ENCODE measurements at regions not wholly inside any gene's neighbourhood (a gene's known extent, or its start where the extent isn't known, plus 50 kb on each side); places are given as distances from the start of the nearest gene placed in this dataset.

GRCh38 chr2:105674859-105675541, 69.7 kb upstream of the NCK2 start:
- H2BK15ac ChIP-seq (ENCODE audit: low read length), result no peak overlapping the region
- no peak overlapping the region for H3K23ac ChIP-seq (ENCODE audit: low read depth, low read length, poor library complexity)
- H2BK120ac ChIP-seq (ENCODE audit: low read depth, low read length), result no peak overlapping the region
- H4K91ac ChIP-seq (ENCODE audit: low read depth, low read length, poor library complexity), result no peak overlapping the region
- no peak overlapping the region for H3K4me3 ChIP-seq (ENCODE audit: low read length in 2 of 2)
- no peak overlapping the region for H3K27ac ChIP-seq (replicated peaks; ENCODE audit: low read length)
- no peak for DNase-seq (ENCODE audit: low spot score)
- no peaks in the 10 kb centered on the region for H3K79me1 ChIP-seq (ENCODE audit: low read depth, low read length)
- peaks cover 10 to 20% of the 10 kb centered on the region in 2 donors for H3K4me1 ChIP-seq (ENCODE audit: control insufficient read depth in 2 of 2, insufficient read depth in 1 of 2, low read depth in 1 of 2, low read length in 2 of 2)
- H2BK12ac ChIP-seq (ENCODE audit: low read length), result no peak overlapping the region
- no peak overlapping the region for H3K9ac ChIP-seq (ENCODE audit: low read depth, low read length, poor library complexity)
- H2AFZ ChIP-seq (ENCODE audit: low read length), result peak overlapping the region; percentile 47
- no peak overlapping the region for H3K14ac ChIP-seq (ENCODE audit: low read length)
- no peak overlapping the region for H3K4ac ChIP-seq (ENCODE audit: low read length)
- H3K36me3 ChIP-seq (replicated peaks in 1 of 2; ENCODE audit: control insufficient read depth in 2 of 2, insufficient read depth in 2 of 2, low read length in 2 of 2), result no peaks in the 10 kb centered on the region
- H3K9me3 ChIP-seq (replicated peaks in 1 of 2; ENCODE audit: control insufficient read depth in 2 of 2, insufficient read depth in 1 of 2, low read depth in 1 of 2, low read length in 2 of 2), result peaks cover 0 to 4% of the 10 kb centered on the region in 2 donors
- H2BK5ac ChIP-seq (ENCODE audit: low read length), result no peak overlapping the region
- H3K18ac ChIP-seq (ENCODE audit: low read length), result peak overlapping the region; percentile 61
- no peak overlapping the region for H4K8ac ChIP-seq (ENCODE audit: low read depth, low read length)
- H3K27me3 ChIP-seq (ENCODE audit: control insufficient read depth in 3 of 3, insufficient read depth in 3 of 3, low read depth in 1 of 3, low read length in 3 of 3), result no peaks in the 10 kb centered on the region
- no peak overlapping the region for H2AK5ac ChIP-seq (ENCODE audit: low read depth, low read length)
- no peak overlapping the region for H3K4me2 ChIP-seq (ENCODE audit: insufficient read depth, low read length, poor library complexity, severe bottlenecking)
- no CpG with 5 or more reads among the region's 10 CpGs for WGBS, 2 donors (ENCODE audit: extremely low coverage in 2 of 2, insufficient read length in 2 of 2, insufficient replicate concordance in 1 of 2)

DNA sequence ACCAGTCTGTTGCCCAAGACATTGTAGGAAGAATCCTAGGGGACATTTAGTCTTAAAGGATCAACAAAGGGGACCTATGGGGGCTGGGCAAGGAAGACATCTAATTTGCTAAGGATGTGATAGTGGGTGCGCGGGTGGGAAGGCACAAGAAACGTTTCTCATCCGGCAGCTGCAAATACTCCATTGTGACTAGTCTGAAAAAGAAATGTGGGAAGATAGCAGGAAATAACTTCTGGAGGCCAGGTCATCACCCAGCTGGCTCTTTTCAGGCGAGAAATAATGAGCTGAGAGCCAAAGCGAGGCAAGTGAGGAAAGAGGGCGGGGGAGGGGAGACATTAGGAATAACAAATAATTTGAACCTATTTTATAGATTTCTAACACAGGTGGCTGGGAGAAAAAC, 70.3 kb upstream of the NCK2 start:
- H2BK120ac ChIP-seq (ENCODE audit: low read depth, low read length), result no peak overlapping the region
- H3K23ac ChIP-seq (ENCODE audit: low read depth, low read length, poor library complexity), result no peak overlapping the region
- WGBS, 2 donors (ENCODE audit: extremely low coverage in 2 of 2, insufficient read length in 2 of 2, insufficient replicate concordance in 1 of 2), result no CpG with 5 or more reads among the region's 7 CpGs
- peaks cover 10 to 20% of the 10 kb centered on the region in 2 donors for H3K4me1 ChIP-seq (ENCODE audit: control insufficient read depth in 2 of 2, insufficient read depth in 1 of 2, low read depth in 1 of 2, low read length in 2 of 2)
- no peak overlapping the region for H2BK12ac ChIP-seq (ENCODE audit: low read length)
- no peak overlapping the region for H2BK5ac ChIP-seq (ENCODE audit: low read length)
- peaks cover 0 to 4% of the 10 kb centered on the region in 2 donors for H3K9me3 ChIP-seq (replicated peaks in 1 of 2; ENCODE audit: control insufficient read depth in 2 of 2, insufficient read depth in 1 of 2, low read depth in 1 of 2, low read length in 2 of 2)
- H2AK5ac ChIP-seq (ENCODE audit: low read depth, low read length), result no peak overlapping the region
- no peak overlapping the region for H3K4me3 ChIP-seq (ENCODE audit: low read length in 2 of 2)
- no peak overlapping the region for H2BK15ac ChIP-seq (ENCODE audit: low read length)
- H2AFZ ChIP-seq (ENCODE audit: low read length), result peak overlapping the region; percentile 73
- H3K18ac ChIP-seq (ENCODE audit: low read length), result no peak overlapping the region
- no peaks in the 10 kb centered on the region for H3K79me1 ChIP-seq (ENCODE audit: low read depth, low read length)
- H3K27ac ChIP-seq (replicated peaks; ENCODE audit: low read length), result no peak overlapping the region
- no peak overlapping the region for H3K14ac ChIP-seq (ENCODE audit: low read length)
- no peak overlapping the region for H3K4me2 ChIP-seq (ENCODE audit: insufficient read depth, low read length, poor library complexity, severe bottlenecking)
- H4K8ac ChIP-seq (ENCODE audit: low read depth, low read length), result no peak overlapping the region
- H3K36me3 ChIP-seq (replicated peaks in 1 of 2; ENCODE audit: control insufficient read depth in 2 of 2, insufficient read depth in 2 of 2, low read length in 2 of 2), result no peaks in the 10 kb centered on the region
- no peak overlapping the region for H3K9ac ChIP-seq (ENCODE audit: low read depth, low read length, poor library complexity)
- no peak overlapping the region for H3K4ac ChIP-seq (ENCODE audit: low read length)
- no peak for DNase-seq (ENCODE audit: low spot score)
- H3K27me3 ChIP-seq (ENCODE audit: control insufficient read depth in 3 of 3, insufficient read depth in 3 of 3, low read depth in 1 of 3, low read length in 3 of 3), result no peaks in the 10 kb centered on the region
- H4K91ac ChIP-seq (ENCODE audit: low read depth, low read length, poor library complexity), result no peak overlapping the region

GRCh38 chr2:105671156-105671555, 73.6 kb upstream of the NCK2 start:
- no peak overlapping the region for H3K18ac ChIP-seq (ENCODE audit: low read length)
- H3K4me3 ChIP-seq (ENCODE audit: low read length in 2 of 2), result no peak overlapping the region
- peaks cover under 1 to 12% of the 10 kb centered on the region in 2 donors for H3K9me3 ChIP-seq (replicated peaks in 1 of 2; ENCODE audit: control insufficient read depth in 2 of 2, insufficient read depth in 1 of 2, low read depth in 1 of 2, low read length in 2 of 2)
- H2BK15ac ChIP-seq (ENCODE audit: low read length), result no peak overlapping the region
- no peak overlapping the region for H3K14ac ChIP-seq (ENCODE audit: low read length)
- no peak overlapping the region for H3K9ac ChIP-seq (ENCODE audit: low read depth, low read length, poor library complexity)
- H2BK5ac ChIP-seq (ENCODE audit: low read length), result no peak overlapping the region
- no peaks in the 10 kb centered on the region for H3K79me1 ChIP-seq (ENCODE audit: low read depth, low read length)
- H4K8ac ChIP-seq (ENCODE audit: low read depth, low read length), result no peak overlapping the region
- H2BK120ac ChIP-seq (ENCODE audit: low read depth, low read length), result no peak overlapping the region
- H2BK12ac ChIP-seq (ENCODE audit: low read length), result no peak overlapping the region
- no peak overlapping the region for H3K4ac ChIP-seq (ENCODE audit: low read length)
- WGBS, 2 donors (ENCODE audit: extremely low coverage in 2 of 2, insufficient read length in 2 of 2, insufficient replicate concordance in 1 of 2), result no CpG with 5 or more reads among the region's 8 CpGs
- H3K23ac ChIP-seq (ENCODE audit: low read depth, low read length, poor library complexity), result no peak overlapping the region
- no peaks in the 10 kb centered on the region for H3K36me3 ChIP-seq (replicated peaks in 1 of 2; ENCODE audit: control insufficient read depth in 2 of 2, insufficient read depth in 2 of 2, low read length in 2 of 2)
- no peak overlapping the region for H3K4me2 ChIP-seq (ENCODE audit: insufficient read depth, low read length, poor library complexity, severe bottlenecking)
- DNase-seq (ENCODE audit: low spot score), result no peak
- H2AK5ac ChIP-seq (ENCODE audit: low read depth, low read length), result no peak overlapping the region
- H3K4me1 ChIP-seq (ENCODE audit: control insufficient read depth in 2 of 2, insufficient read depth in 1 of 2, low read depth in 1 of 2, low read length in 2 of 2), result peaks cover 10 to 20% of the 10 kb centered on the region in 2 donors
- H3K27ac ChIP-seq (replicated peaks; ENCODE audit: low read length), result no peak overlapping the region
- H4K91ac ChIP-seq (ENCODE audit: low read depth, low read length, poor library complexity), result no peak overlapping the region
- H2AFZ ChIP-seq (ENCODE audit: low read length), result no peak overlapping the region
- no peaks in the 10 kb centered on the region for H3K27me3 ChIP-seq (ENCODE audit: control insufficient read depth in 3 of 3, insufficient read depth in 3 of 3, low read depth in 1 of 3, low read length in 3 of 3)

DNA sequence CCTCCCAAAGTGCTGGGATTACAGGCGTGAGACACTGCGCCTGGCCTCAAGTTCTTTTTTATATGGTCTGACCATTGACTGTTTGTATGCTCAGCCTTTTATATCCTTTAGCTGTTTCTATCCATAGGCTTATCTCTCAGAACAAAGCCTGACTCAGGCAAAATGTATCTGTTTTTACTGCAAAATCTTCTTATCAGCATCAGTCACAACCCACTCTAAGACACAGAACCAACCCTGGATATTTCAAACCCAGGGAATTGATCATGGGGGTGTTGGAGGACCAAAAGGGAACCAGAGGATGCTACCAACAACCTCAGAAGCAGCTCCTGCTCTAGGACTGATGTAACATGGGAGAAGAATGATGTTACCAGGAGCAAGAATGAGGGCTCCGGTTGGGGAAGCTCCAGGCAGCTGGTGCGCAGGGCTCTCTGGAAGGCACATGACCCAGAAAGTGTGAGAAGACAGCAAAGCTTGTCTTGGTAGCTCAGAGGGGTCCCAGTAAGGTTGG, 75.3 kb upstream of the NCK2 start:
- Histone ChIP-seq H3K4me1 (ENCODE audit: control insufficient read depth in 2 of 2, insufficient read depth in 1 of 2, low read depth in 1 of 2, low read length in 2 of 2) (peaks cover 2 to 7% of the 10 kb centered on the region in 2 donors), H3K36me3 (replicated peaks in 1 of 2; ENCODE audit: control insufficient read depth in 2 of 2, insufficient read depth in 2 of 2, low read length in 2 of 2) (no peaks in the 10 kb centered on the region), H3K27ac (replicated peaks; ENCODE audit: low read length) (no peak overlapping the region), H3K27me3 (ENCODE audit: control insufficient read depth in 3 of 3, insufficient read depth in 3 of 3, low read depth in 1 of 3, low read length in 3 of 3) (no peaks in the 10 kb centered on the region), H2BK15ac (ENCODE audit: low read length) (no peak overlapping the region), H3K4me3 (ENCODE audit: low read length in 2 of 2) (no peak overlapping the region), H3K9ac (ENCODE audit: low read depth, low read length, poor library complexity) (no peak overlapping the region), H2BK5ac (ENCODE audit: low read length) (no peak overlapping the region), H3K14ac (ENCODE audit: low read length) (peak overlapping the region; percentile 17), H3K23ac (ENCODE audit: low read depth, low read length, poor library complexity) (no peak overlapping the region), H3K18ac (ENCODE audit: low read length) (no peak overlapping the region), H3K4ac (ENCODE audit: low read length) (no peak overlapping the region), H2BK12ac (ENCODE audit: low read length) (no peak overlapping the region), H3K79me1 (ENCODE audit: low read depth, low read length) (no peaks in the 10 kb centered on the region), H3K9me3 (replicated peaks in 1 of 2; ENCODE audit: control insufficient read depth in 2 of 2, insufficient read depth in 1 of 2, low read depth in 1 of 2, low read length in 2 of 2) (peaks cover 4 to 27% of the 10 kb centered on the region in 2 donors), H4K8ac (ENCODE audit: low read depth, low read length) (no peak overlapping the region), H2AK5ac (ENCODE audit: low read depth, low read length) (no peak overlapping the region), H4K91ac (ENCODE audit: low read depth, low read length, poor library complexity) (no peak overlapping the region), H3K4me2 (ENCODE audit: insufficient read depth, low read length, poor library complexity, severe bottlenecking) (no peak overlapping the region), H2AFZ (ENCODE audit: low read length) (no peak overlapping the region), H2BK120ac (ENCODE audit: low read depth, low read length) (no peak overlapping the region)
- DNase-seq (ENCODE audit: low spot score), result no peak
- WGBS, 2 donors (ENCODE audit: extremely low coverage in 2 of 2, insufficient read length in 2 of 2, insufficient replicate concordance in 1 of 2), result no CpG with 5 or more reads among the region's 4 CpGs
